ENCODE measurements at regions not wholly inside any gene's neighbourhood (a gene's known extent, or its start where the extent isn't known, plus 50 kb on each side); places are given as distances from the start of the nearest gene placed in this dataset.

- TF ChIP-seq, protein P1, sequence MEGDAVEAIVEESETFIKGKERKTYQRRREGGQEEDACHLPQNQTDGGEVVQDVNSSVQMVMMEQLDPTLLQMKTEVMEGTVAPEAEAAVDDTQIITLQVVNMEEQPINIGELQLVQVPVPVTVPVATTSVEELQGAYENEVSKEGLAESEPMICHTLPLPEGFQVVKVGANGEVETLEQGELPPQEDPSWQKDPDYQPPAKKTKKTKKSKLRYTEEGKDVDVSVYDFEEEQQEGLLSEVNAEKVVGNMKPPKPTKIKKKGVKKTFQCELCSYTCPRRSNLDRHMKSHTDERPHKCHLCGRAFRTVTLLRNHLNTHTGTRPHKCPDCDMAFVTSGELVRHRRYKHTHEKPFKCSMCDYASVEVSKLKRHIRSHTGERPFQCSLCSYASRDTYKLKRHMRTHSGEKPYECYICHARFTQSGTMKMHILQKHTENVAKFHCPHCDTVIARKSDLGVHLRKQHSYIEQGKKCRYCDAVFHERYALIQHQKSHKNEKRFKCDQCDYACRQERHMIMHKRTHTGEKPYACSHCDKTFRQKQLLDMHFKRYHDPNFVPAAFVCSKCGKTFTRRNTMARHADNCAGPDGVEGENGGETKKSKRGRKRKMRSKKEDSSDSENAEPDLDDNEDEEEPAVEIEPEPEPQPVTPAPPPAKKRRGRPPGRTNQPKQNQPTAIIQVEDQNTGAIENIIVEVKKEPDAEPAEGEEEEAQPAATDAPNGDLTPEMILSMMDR (conservative IDR thresholded peaks at IDR 0.05) = no peak
- TF ChIP-seq EZH2 (IDR thresholded peaks at IDR 0.05; ENCODE audit: low read depth) = no peak
Observed at GRCh38 chr10:86595496-86595895, 58.9 kb upstream of the OPN4 start.
